ENCODE measurements at regions not wholly inside any gene's neighbourhood (a gene's known extent, or its start where the extent isn't known, plus 50 kb on each side); places are given as distances from the start of the nearest gene placed in this dataset.

GRCh38 chr5:58255970-58256369 lies 203.9 kb downstream of the PLK2 start:
- DNase-seq (ENCODE audit: low spot score): no peak

DNA sequence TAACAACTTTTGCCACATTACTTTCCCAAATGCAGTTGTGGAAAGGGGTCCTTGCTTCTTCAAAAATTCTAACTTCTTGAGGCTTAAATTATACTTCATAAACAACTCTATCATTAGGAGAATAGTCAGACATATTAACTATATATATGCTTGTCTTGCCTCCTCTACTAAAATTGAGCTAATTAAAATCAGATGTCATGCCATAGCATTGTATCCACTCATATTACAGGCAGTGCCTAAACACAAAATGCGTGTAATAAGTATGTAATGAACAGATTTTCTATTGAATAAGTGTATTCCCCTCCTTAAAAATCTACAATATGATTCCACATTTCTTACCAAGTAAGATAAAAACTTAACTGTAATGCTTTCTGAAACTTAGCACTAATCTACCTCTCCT lies 204.5 kb downstream of the PLK2 start:
- DNase-seq (ENCODE audit: low spot score): no peak

DNA sequence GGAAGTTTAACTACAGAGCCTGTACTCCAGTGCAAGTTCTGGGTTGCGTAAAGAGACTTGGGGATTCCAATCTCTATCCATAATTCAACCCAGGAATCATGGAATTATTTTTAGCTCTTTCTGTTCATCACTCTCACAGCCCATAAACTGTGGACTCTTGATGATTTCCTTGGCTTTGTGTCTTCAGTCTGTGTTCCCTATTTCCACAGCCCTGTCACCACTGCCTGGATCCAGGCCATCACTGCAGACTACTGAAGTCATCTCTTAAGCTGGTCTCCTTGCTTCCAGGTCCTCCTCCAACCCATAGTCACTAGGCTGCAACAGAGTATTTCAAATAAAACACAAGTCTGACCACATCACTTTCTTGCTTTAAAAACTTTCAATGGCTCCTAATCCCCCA lies 211.7 kb downstream of the PLK2 start:
- no peak for DNase-seq (ENCODE audit: low spot score)

DNA sequence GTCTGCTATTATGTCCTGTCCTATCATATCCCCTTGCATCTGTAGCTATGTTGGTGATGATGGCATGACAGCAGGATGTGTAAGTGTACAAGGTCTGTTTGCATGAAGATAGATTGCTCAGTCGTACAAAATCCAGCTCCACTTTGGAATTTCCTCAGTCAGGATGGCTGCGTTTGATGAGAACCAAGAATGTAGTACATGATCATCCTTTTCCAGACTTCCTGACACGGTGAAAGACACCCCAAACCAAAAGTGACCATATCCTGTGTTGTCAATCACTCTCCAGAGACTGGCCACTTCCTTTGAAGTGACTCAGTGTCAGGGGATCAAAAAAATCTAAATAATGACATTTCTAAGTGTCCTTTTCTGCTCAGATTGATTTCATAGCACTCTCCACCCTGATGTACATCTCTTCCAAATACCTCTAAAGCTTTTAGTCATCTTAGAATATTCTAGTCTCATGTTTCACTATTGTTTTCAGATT lies 213.4 kb downstream of the PLK2 start:
- DNase-seq (ENCODE audit: low spot score): no peak

GRCh38 chr5:58245476-58245840 lies 214.4 kb downstream of the PLK2 start:
- DNase-seq (ENCODE audit: low spot score): no peak

GRCh38 chr5:58244819-58245475 lies 214.9 kb downstream of the PLK2 start:
- no peak for DNase-seq (ENCODE audit: low spot score)

GRCh38 chr5:58241389-58241788 lies 218.5 kb downstream of the PLK2 start:
- DNase-seq (ENCODE audit: low spot score): no peak

GRCh38 chr5:58240322-58240721 lies 219.6 kb downstream of the PLK2 start:
- DNase-seq (ENCODE audit: low spot score): no peak

DNA sequence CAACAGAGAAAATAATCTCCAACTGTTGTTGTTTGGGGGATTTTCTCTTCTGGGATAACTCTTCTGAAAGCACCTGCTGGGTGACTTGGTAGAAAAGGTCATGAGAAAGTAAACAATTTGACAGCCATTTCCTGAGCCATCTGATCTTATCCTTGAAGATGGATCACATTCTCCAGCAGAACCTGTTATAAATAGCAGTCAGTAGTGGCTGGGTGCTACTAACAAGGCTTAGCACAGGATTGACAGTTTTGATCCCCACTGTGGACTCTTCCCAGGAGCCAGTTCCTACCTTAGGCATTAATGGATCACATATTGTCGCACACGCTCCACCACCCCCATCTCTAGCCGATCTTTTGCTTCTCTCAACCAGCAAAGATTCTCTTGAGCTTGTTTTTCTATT lies 220.2 kb downstream of the PLK2 start:
- no peak for DNase-seq (ENCODE audit: low spot score)

GRCh38 chr5:58239045-58239444 lies 220.8 kb downstream of the PLK2 start:
- no peak for DNase-seq (ENCODE audit: low spot score)

DNA sequence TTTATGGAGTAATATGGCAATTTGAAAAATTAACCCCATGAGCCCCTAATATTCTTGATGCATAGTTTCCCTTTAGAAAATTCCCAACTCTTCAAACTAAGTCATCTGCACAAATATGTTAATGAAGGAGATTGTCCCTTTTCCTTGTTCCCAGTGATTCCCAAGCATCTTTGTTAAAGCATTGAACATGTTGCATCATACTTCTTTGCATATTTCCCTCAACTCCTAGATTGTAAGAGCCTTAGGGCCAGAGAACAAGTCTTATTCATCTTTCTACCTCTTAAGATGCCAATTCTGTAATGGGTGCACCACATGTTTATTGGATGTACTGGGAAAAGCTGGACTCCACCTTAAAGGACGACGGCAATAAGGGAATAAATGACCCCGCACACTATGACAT lies 223.4 kb downstream of the PLK2 start:
- no peak for DNase-seq (ENCODE audit: low spot score)

DNA sequence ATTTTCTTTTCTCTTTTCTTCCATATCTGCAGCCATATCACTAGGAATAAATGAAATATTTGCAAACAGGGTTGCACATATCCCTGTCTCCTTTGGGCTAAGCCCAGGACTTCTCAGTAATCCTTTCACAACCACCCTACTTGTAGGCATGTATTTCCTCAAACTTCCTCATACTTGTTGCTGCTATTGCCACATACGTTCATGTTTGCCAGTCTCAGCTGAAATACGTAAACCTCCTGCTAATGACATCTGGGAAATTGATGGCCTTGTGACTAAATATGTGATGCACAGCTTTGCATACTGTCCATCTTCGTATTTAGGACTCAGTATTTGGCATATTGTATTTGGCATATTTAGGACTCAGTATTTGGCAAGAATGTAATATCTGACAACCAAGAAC lies 224.6 kb downstream of the PLK2 start:
- no peak for DNase-seq (ENCODE audit: low spot score)

DNA sequence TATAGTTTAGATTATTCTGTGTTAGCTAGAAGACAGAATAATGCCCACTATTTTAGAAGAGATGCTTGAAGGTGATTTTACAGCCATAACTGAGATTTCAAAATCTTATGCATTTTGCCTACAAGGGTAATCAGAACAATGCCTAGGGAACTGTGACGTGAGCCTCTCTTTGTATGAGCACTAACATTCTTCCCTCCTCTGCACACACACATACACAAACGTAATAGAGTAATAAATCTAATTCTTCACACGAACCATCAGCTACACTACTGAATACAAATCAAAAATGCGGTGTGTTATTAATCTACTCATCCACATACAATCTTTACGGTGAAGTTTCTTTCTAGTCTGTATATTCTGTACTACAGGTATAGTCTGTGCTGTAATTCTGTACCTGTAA lies 227.8 kb downstream of the PLK2 start:
- DNase-seq (ENCODE audit: low spot score): no peak

DNA sequence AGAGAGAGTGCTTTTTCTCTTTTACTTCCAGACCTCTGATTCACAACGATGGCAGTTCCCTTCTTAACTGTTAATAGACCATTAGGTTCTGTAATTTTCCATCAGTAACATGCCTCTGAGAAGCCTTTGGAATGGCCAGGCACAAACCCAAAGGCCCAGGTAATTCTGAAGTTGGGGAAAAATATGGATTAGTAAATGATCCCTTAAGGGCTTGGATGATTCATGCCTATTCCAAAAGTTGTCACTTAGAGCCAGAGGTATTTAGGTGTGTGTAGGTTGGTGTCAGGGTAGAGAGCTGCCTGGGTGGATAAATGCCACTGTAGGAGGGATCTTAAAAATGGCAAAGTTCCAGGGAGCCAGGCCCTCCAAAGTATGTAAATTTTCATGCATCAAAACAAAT lies 228.8 kb downstream of the PLK2 start:
- DNase-seq (ENCODE audit: low spot score): no peak

DNA sequence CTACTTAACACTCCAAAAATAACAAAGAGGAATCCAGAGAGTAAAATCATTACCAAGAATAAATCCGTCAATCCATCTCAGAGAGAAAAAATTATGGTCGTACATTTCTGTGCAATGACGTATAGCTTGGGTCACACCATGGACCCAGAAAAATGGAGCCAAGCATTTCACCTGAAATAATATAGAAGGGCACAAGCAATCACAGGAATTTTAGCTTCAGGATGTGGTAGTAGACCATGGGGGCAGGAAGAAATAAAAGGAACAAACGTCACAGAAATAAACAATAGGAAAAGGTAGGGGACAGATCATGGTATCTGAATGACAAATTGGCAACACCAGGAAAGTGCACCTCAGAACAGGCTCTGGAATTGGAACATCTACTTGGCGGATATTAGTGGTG lies 231.0 kb downstream of the PLK2 start:
- DNase-seq (ENCODE audit: low spot score): no peak

DNA sequence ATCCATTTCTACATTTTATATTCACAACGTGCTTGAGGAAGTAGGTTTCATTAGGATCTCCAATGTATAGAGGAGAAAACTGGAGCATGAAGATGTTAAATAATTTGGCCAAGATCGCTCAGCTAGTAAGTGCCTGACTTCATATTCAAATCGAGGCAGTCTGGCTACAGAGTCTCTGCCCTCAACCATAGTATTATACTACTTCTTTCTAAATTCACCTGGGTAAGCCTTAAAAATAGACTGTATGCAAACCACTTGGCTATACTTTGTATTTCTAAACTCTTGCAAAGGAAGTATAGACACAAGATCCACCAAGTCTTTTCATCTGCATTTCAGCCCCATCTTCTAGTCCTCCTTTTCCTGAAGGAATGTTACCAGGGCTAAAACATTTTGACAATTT lies 232.0 kb downstream of the PLK2 start:
- DNase-seq (ENCODE audit: low spot score): no peak

DNA sequence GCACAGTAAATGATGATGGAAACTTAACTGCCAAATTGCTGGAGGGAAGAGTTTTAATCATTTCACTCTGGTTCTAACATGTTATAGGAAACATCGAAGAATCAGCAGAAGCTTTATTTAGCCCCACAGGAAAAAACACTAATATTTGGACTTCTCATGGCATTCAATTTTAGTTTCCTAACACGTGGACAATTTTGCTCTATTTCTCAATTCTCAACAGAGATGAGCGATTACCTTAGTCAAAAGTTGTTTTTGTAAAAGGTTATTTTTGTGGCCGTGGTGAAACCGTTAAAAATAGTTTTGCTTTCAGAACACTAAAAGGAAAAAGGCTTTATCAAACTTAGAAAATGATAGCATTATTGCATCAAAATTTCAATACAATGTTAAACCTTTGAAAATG lies 235.2 kb downstream of the PLK2 start:
- no peak for DNase-seq (ENCODE audit: low spot score)

DNA sequence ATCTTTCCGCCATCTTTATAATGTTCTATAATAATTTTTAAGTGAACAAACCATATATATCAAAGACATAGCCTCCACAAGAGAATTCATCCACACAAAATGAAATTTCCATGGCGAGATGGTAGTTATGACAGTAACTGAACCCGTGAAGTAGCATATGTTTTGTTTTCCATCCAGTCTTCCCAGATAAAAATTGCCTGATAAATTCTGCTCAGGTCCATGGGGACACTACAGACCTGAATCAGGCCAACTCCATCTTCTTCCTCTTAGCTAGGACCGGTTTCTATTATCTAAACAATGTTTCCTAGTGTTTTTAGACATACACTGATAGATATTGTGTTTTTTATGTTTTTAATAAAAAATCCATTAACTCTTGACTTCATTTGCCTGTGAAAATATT lies 235.7 kb downstream of the PLK2 start:
- no peak for DNase-seq (ENCODE audit: low spot score)

DNA sequence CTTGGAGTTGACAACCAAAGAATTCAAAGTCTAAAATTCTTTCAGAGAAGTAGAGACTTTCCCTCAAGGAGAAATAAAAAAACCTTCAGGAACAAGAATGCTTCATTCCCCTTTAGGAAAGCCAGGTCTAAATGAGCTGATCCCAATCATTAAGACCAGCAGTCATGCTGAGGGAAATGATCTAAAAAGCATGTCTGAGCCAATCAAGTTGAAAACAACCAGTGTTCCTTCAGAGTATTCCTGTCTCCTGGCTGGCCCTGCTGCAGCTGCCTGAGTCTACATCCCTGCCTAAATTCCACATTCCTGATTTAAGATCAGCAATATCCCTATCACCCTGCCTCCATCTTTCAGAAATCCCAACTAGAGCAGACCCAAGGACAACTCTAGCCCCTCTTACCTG lies 244.5 kb downstream of the PLK2 start:
- DNase-seq (ENCODE audit: low spot score): no peak

GRCh38 chr5:58211441-58211840 lies 248.4 kb downstream of the PLK2 start:
- no peak for DNase-seq (ENCODE audit: low spot score)

DNA sequence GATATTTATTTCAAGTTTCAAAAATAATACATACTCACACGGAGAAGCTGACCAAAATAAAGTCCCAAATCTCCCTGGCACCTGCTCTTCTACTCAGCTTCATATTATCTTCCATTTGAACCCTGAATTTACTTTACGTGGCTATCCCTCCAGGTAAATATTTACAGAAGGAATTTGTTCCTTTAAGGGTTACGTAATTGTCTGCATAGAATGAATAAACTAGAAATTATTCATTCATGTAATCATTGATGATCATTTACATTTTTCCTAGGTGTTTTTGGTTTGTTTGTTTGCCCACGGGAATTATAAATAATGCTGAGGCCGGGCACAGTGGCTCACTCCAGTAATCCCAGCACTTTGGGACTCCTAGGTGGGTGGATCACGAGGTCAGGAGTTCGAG lies 251.2 kb downstream of the PLK2 start:
- no peak for DNase-seq (ENCODE audit: low spot score)

DNA sequence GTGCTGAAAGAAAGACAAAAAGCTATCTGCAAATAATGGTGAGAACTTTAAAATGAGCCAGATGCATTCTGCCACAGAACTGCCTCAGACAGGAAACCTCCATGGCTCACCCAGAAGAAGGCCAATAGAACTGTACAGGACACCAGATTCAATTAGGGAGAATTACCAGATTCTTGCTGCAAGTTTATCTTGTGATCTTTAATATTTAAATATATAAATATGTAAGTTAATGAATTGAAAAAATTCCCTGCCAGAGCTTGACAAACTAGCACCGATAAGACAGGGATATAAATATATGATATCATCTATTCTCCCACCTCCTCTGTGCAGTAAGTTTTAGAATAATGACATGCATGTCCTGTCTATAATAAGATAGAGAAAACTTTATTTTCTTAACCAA lies 252.8 kb downstream of the PLK2 start:
- no peak for DNase-seq (ENCODE audit: low spot score)

GRCh38 chr5:58204966-58205365 lies 254.9 kb downstream of the PLK2 start:
- no peak for DNase-seq (ENCODE audit: low spot score)

DNA sequence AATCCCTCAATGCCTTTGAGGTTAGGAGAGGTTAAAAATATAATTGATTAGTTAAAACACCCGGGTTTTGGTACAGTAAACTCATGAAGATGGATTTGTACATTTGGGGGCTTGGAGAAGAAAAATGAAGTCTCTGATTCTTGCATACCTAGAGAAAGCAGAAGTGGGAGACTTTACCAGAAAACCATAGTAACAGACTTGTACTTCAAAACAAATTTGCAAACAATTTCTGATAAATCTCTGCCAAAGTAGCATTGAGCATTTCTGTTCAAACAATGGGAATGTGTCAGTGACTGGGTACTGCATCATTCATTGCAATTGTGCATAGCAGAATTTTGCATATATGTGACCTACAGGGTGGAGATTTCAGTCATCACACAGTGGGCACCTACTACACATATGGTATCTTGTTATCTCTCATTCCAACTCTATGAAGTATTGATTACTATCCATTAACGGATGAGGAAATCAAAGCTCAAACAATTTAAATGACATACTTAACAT lies 256.9 kb downstream of the PLK2 start:
- DNase-seq (ENCODE audit: low spot score): no peak

All from globus pallidus (tissue), 1 donor.